Activated naive CD8-positive, alpha-beta T cell treated with anti-CD3 and anti-CD28 coated beads, Interleukin-2, amount 50 U/mL, for 24 hours (primary cell): ENCODE measurements at regions not wholly inside any gene's neighbourhood (a gene's known extent, or its start where the extent isn't known, plus 50 kb on each side); places are given as distances from the start of the nearest gene placed in this dataset.

ENCODE experiments used
- ATAC-seq: fragments of 150-1000 bp; cut with Tn5 transposase; one replicate; pipeline ENCODE4 v1.10.0; 2021
- DNase-seq: peaks from one replicate; pipeline ENCODE4 v3.0.0; 2021
- H3K27ac Mint-ChIP-seq: one replicate; pipeline ENCODE4 v1.8.0; 2021; ENCODE audit warnings: mild to moderate bottlenecking, mixed read lengths
- H3K27me3 Mint-ChIP-seq: one replicate; pipeline ENCODE4 v1.8.0; 2021; ENCODE audit warnings: mixed read lengths
- H3K36me3 Mint-ChIP-seq: one replicate; pipeline ENCODE4 v1.8.0; 2021; ENCODE audit warnings: low read depth, mixed read lengths
- H3K4me1 Mint-ChIP-seq: one replicate; pipeline ENCODE4 v1.8.0; 2021; ENCODE audit warnings: mixed read lengths
- H3K4me3 Mint-ChIP-seq: one replicate; pipeline ENCODE4 v1.8.0; 2021; ENCODE audit warnings: mild to moderate bottlenecking, moderate library complexity, mixed read lengths
- H3K9me3 Mint-ChIP-seq: one replicate; pipeline ENCODE4 v1.8.0; 2021; ENCODE audit warnings: mixed read lengths

GRCh38 chr19:33948651-33949335, 152.1 kb downstream of the KCTD15 start:
- Mint-ChIP-seq H3K27me3 (peaks cover 7% of the 10 kb centered on the region), H3K27ac (no peak overlapping the region), H3K4me3 (no peak overlapping the region), H3K9me3 (no peaks in the 10 kb centered on the region), H3K36me3 (no peaks in the 10 kb centered on the region), H3K4me1 (no peaks in the 10 kb centered on the region)
- DNase-seq (no peak), ATAC-seq (no peak)

- H3K9me3 Mint-ChIP-seq: no peaks in the 10 kb centered on the region
- no peaks in the 10 kb centered on the region for H3K4me1 Mint-ChIP-seq
- H3K4me3 Mint-ChIP-seq: no peak overlapping the region
- ATAC-seq: no peak
- no peaks in the 10 kb centered on the region for H3K36me3 Mint-ChIP-seq
- no peak overlapping the region for H3K27ac Mint-ChIP-seq
- peaks cover 8% of the 10 kb centered on the region for H3K27me3 Mint-ChIP-seq
- DNase-seq: no peak
Measured at GRCh38 chr19:33950091-33950750, 153.6 kb downstream of the KCTD15 start.

- H3K36me3 Mint-ChIP-seq: no peaks in the 10 kb centered on the region
- peaks cover 8% of the 10 kb centered on the region for H3K27me3 Mint-ChIP-seq
- no peaks in the 10 kb centered on the region for H3K4me1 Mint-ChIP-seq
- H3K27ac Mint-ChIP-seq: no peak overlapping the region
- ATAC-seq (no peak), DNase-seq (no peak)
- no peak overlapping the region for H3K4me3 Mint-ChIP-seq
- no peaks in the 10 kb centered on the region for H3K9me3 Mint-ChIP-seq
Measured at GRCh38 chr19:33953023-33953422, 156.4 kb downstream of the KCTD15 start.

- no peaks in the 10 kb centered on the region for H3K9me3 Mint-ChIP-seq
- no peak overlapping the region for H3K4me3 Mint-ChIP-seq
- no peaks in the 10 kb centered on the region for H3K36me3 Mint-ChIP-seq
- H3K27me3 Mint-ChIP-seq: peaks cover 8% of the 10 kb centered on the region
- H3K27ac Mint-ChIP-seq: no peak overlapping the region
- DNase-seq (no peak), ATAC-seq (no peak)
- no peaks in the 10 kb centered on the region for H3K4me1 Mint-ChIP-seq
Measured at GRCh38 chr19:33953592-33953991, 156.9 kb downstream of the KCTD15 start.

- no peak for DNase-seq
- ATAC-seq: no peak
- no peak overlapping the region for H3K4me3 Mint-ChIP-seq
- no peaks in the 10 kb centered on the region for H3K9me3 Mint-ChIP-seq
- peaks cover 5% of the 10 kb centered on the region for H3K27me3 Mint-ChIP-seq
- no peaks in the 10 kb centered on the region for H3K4me1 Mint-ChIP-seq
- H3K36me3 Mint-ChIP-seq: no peaks in the 10 kb centered on the region
- no peak overlapping the region for H3K27ac Mint-ChIP-seq
Measured at GRCh38 chr19:33954686-33955085, 158.0 kb downstream of the KCTD15 start.

- Mint-ChIP-seq H3K4me1 (no peaks in the 10 kb centered on the region), H3K27ac (no peak overlapping the region), H3K9me3 (no peaks in the 10 kb centered on the region), H3K4me3 (no peak overlapping the region), H3K36me3 (no peaks in the 10 kb centered on the region), H3K27me3 (peaks cover 11% of the 10 kb centered on the region)
- no peak for DNase-seq
- ATAC-seq: no peak
Measured at GRCh38 chr19:33956941-33957340, 160.3 kb downstream of the KCTD15 start.

GRCh38 chr19:33957804-33958203, 161.1 kb downstream of the KCTD15 start:
- Mint-ChIP-seq H3K27me3 (peaks cover 12% of the 10 kb centered on the region), H3K36me3 (no peaks in the 10 kb centered on the region), H3K9me3 (no peaks in the 10 kb centered on the region), H3K4me3 (no peak overlapping the region), H3K4me1 (no peaks in the 10 kb centered on the region), H3K27ac (no peak overlapping the region)
- DNase-seq (no peak), ATAC-seq (no peak)

- no peaks in the 10 kb centered on the region for H3K4me1 Mint-ChIP-seq
- peaks cover 14% of the 10 kb centered on the region for H3K27me3 Mint-ChIP-seq
- no peaks in the 10 kb centered on the region for H3K36me3 Mint-ChIP-seq
- DNase-seq: no peak
- no peaks in the 10 kb centered on the region for H3K9me3 Mint-ChIP-seq
- no peak overlapping the region for H3K4me3 Mint-ChIP-seq
- no peak for ATAC-seq
- no peak overlapping the region for H3K27ac Mint-ChIP-seq
Measured at GRCh38 chr19:33960566-33960965, 163.9 kb downstream of the KCTD15 start.

GRCh38 chr19:33962161-33962560, 165.5 kb downstream of the KCTD15 start:
- no peak for ATAC-seq

GRCh38 chr19:33963514-33963913, 166.8 kb downstream of the KCTD15 start:
- no peaks in the 10 kb centered on the region for H3K4me1 Mint-ChIP-seq
- peaks cover 14% of the 10 kb centered on the region for H3K27me3 Mint-ChIP-seq
- ATAC-seq: no peak
- no peaks in the 10 kb centered on the region for H3K36me3 Mint-ChIP-seq
- no peak for DNase-seq
- H3K9me3 Mint-ChIP-seq: peaks cover 8% of the 10 kb centered on the region
- no peak overlapping the region for H3K4me3 Mint-ChIP-seq
- no peak overlapping the region for H3K27ac Mint-ChIP-seq

More at GRCh38 chr19:33962161-33962560, 165.5 kb downstream of the KCTD15 start:
- Mint-ChIP-seq H3K4me3 (no peak overlapping the region), H3K27ac (no peak overlapping the region), H3K36me3 (no peaks in the 10 kb centered on the region), H3K27me3 (peaks cover 14% of the 10 kb centered on the region), H3K9me3 (peaks cover 7% of the 10 kb centered on the region), H3K4me1 (no peaks in the 10 kb centered on the region)
- no peak for DNase-seq

- no peaks in the 10 kb centered on the region for H3K4me1 Mint-ChIP-seq
- no peak overlapping the region for H3K27ac Mint-ChIP-seq
- ATAC-seq: no peak
- peaks cover 8% of the 10 kb centered on the region for H3K27me3 Mint-ChIP-seq
- H3K36me3 Mint-ChIP-seq: no peaks in the 10 kb centered on the region
- DNase-seq: no peak
- peaks cover 45% of the 10 kb centered on the region for H3K9me3 Mint-ChIP-seq
- H3K4me3 Mint-ChIP-seq: no peak overlapping the region
Measured at GRCh38 chr19:33971073-33971472, 174.4 kb downstream of the KCTD15 start.

GRCh38 chr19:33977756-33978685, 181.4 kb downstream of the KCTD15 start:
- Mint-ChIP-seq H3K27ac (no peak overlapping the region), H3K36me3 (no peaks in the 10 kb centered on the region), H3K4me1 (no peaks in the 10 kb centered on the region), H3K4me3 (no peak overlapping the region), H3K27me3 (peaks cover 14% of the 10 kb centered on the region), H3K9me3 (peaks cover 17% of the 10 kb centered on the region)
- ATAC-seq (no peak), DNase-seq (no peak)

GRCh38 chr19:33982706-33983105, 186.0 kb downstream of the KCTD15 start:
- ATAC-seq (no peak), DNase-seq (no peak)
- Mint-ChIP-seq H3K4me1 (no peaks in the 10 kb centered on the region), H3K27me3 (peaks cover 2% of the 10 kb centered on the region), H3K9me3 (peaks cover 23% of the 10 kb centered on the region), H3K4me3 (no peak overlapping the region), H3K36me3 (peaks cover 2% of the 10 kb centered on the region), H3K27ac (no peak overlapping the region)

GRCh38 chr19:33988601-33989000, 183.7 kb upstream of the LSM14A start:
- Mint-ChIP-seq H3K4me1 (no peaks in the 10 kb centered on the region), H3K9me3 (peaks cover 56% of the 10 kb centered on the region), H3K27ac (no peak overlapping the region), H3K4me3 (no peak overlapping the region), H3K27me3 (peaks cover 3% of the 10 kb centered on the region), H3K36me3 (peaks cover 3% of the 10 kb centered on the region)
- DNase-seq (no peak), ATAC-seq (no peak)

GRCh38 chr19:33997690-33998089, 174.6 kb upstream of the LSM14A start:
- no peaks in the 10 kb centered on the region for H3K36me3 Mint-ChIP-seq
- no peak overlapping the region for H3K27ac Mint-ChIP-seq
- ATAC-seq (no peak), DNase-seq (no peak)
- H3K4me1 Mint-ChIP-seq: no peaks in the 10 kb centered on the region
- H3K27me3 Mint-ChIP-seq: peaks cover 20% of the 10 kb centered on the region
- H3K9me3 Mint-ChIP-seq: peaks cover 17% of the 10 kb centered on the region
- no peak overlapping the region for H3K4me3 Mint-ChIP-seq
